ENCODE measurements at regions not wholly inside any gene's neighbourhood (a gene's known extent, or its start where the extent isn't known, plus 50 kb on each side); places are given as distances from the start of the nearest gene placed in this dataset.
A peak's percentile ranks its signal among the peaks of the same experiment; 100 is the strongest.

DNA sequence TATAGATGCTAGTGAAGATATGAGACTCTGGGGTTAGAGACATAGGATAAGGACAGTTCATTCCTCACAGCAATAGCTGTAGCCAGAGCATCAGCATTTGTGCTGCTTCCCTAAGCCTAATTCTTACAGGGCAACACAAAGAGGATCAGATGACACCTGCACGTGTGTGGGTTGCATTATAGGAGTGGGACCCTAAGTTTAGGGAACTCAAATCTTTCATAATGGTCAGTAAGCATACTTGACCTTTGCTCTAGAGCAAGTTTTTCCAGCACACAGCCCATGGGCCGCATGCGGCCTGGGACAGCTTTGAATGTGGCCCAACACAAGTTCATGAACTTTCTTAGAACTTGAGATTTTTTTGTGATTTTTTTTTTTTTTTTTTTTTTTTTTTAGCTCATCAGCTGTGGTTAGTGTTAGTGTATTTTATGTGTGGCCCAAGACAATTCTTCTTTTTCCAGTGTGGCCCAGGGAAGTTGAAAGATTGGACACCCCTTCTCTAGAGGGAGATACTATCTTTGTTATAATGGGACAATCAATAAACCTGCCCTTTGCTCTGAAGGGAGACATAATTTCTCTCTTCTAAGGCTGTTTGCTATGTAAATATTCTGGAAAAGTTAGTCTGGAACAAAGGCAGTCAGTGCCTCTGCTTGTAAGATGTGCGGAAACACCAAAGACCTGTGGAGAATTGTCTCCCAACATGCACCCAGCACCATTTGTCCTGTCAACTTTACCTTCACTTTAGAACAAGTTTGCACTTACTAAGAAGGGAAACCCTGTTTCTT lies 650.2 kb downstream of the ZNF674 start (continued):
- TF ChIP-seq HDAC2 (CRISPR knock-in tag; IDR thresholded peaks at IDR 0.05): peak; percentile 55; the same call in 1 of the 2 replicates
- TF ChIP-seq FOXJ3 (CRISPR knock-in tag; IDR thresholded peaks at IDR 0.05; ENCODE audit: borderline replicate concordance): peak; percentile 34; the same call in 1 of the 2 replicates
- TF ChIP-seq ZSCAN20 (CRISPR knock-in tag; IDR thresholded peaks at IDR 0.05; ENCODE audit: borderline replicate concordance): no peak
- no peak for TF ChIP-seq ZNF383 (CRISPR knock-in tag; IDR thresholded peaks at IDR 0.05; ENCODE audit: borderline replicate concordance)
- peak; percentile 61; the same call in 1 of the 2 replicates for TF ChIP-seq KDM6A (CRISPR knock-in tag; IDR thresholded peaks at IDR 0.05; ENCODE audit: low read depth)
- TF ChIP-seq CCAR2 (optimal IDR thresholded peaks at IDR 0.05; ENCODE audit: low read depth, low read length): no peak
- TF ChIP-seq ZNF350 (CRISPR knock-in tag; IDR thresholded peaks at IDR 0.05; ENCODE audit: borderline replicate concordance, low read depth): no peak
- TF ChIP-seq NCOR1 (IDR thresholded peaks at IDR 0.05; ENCODE audit: borderline replicate concordance, low read length): peak; percentile 68; the same call in 1 of the 2 replicates
- no peak for TF ChIP-seq ZFP90 (CRISPR knock-in tag; IDR thresholded peaks at IDR 0.05; ENCODE audit: borderline replicate concordance)
- TF ChIP-seq ZNF180 (CRISPR knock-in tag; IDR thresholded peaks at IDR 0.05; ENCODE audit: borderline replicate concordance, low read depth): no peak
- TF ChIP-seq BHLHE40 (IDR thresholded peaks at IDR 0.05; ENCODE audit: low read length): peak; percentile 67
- TF ChIP-seq HNF4A (CRISPR knock-in tag; IDR thresholded peaks at IDR 0.05): peak; percentile 69
- TF ChIP-seq HDAC1 (CRISPR knock-in tag; IDR thresholded peaks at IDR 0.05): peak; percentile 32; the same call in 1 of the 2 replicates
- no peak for TF ChIP-seq RFX5 (IDR thresholded peaks at IDR 0.05; ENCODE audit: low read depth, low read length)
- TF ChIP-seq FOXA3 (CRISPR knock-in tag; IDR thresholded peaks at IDR 0.05): peak; percentile 55; the same call in 1 of the 2 replicates
- TF ChIP-seq THAP11 (CRISPR knock-in tag; IDR thresholded peaks at IDR 0.05): 0 out of 2 replicates have a peak, but pooled peaks have one; percentile 16
- no peak for TF ChIP-seq SETDB1 (CRISPR knock-in tag; IDR thresholded peaks at IDR 0.05; ENCODE audit: borderline replicate concordance)
- TF ChIP-seq SOX5 (CRISPR knock-in tag; IDR thresholded peaks at IDR 0.05; ENCODE audit: borderline replicate concordance): peak; percentile 74
- peak; percentile 48 for TF ChIP-seq RARA (CRISPR knock-in tag; IDR thresholded peaks at IDR 0.05)
- no peak for TF ChIP-seq GZF1 (CRISPR knock-in tag; IDR thresholded peaks at IDR 0.05)
- no peak for TF ChIP-seq ZNF33B (CRISPR knock-in tag; IDR thresholded peaks at IDR 0.05)
- TF ChIP-seq, protein P1, sequence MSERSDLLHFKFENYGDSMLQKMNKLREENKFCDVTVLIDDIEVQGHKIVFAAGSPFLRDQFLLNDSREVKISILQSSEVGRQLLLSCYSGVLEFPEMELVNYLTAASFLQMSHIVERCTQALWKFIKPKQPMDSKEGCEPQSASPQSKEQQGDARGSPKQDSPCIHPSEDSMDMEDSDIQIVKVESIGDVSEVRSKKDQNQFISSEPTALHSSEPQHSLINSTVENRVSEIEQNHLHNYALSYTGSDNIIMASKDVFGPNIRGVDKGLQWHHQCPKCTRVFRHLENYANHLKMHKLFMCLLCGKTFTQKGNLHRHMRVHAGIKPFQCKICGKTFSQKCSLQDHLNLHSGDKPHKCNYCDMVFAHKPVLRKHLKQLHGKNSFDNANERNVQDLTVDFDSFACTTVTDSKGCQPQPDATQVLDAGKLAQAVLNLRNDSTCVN (CRISPR knock-in tag; IDR thresholded peaks at IDR 0.05; ENCODE audit: borderline replicate concordance): peak; percentile 96
- TF ChIP-seq LRRFIP1 (CRISPR knock-in tag; conservative IDR thresholded peaks at IDR 0.05): no peak
- TF ChIP-seq PHF5A (CRISPR knock-in tag; IDR thresholded peaks at IDR 0.05; ENCODE audit: low read depth, unreplicated experiment): no peak
- peak; percentile 43; the same call in 1 of the 2 replicates for TF ChIP-seq ZMYM4 (CRISPR knock-in tag; IDR thresholded peaks at IDR 0.05)
- TF ChIP-seq, protein P2, sequence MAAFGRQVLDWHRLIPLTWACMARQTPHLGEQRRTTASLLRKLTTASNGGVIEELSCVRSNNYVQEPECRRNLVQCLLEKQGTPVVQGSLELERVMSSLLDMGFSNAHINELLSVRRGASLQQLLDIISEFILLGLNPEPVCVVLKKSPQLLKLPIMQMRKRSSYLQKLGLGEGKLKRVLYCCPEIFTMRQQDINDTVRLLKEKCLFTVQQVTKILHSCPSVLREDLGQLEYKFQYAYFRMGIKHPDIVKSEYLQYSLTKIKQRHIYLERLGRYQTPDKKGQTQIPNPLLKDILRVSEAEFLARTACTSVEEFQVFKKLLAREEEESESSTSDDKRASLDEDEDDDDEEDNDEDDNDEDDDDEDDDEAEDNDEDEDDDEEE (CRISPR knock-in tag; IDR thresholded peaks at IDR 0.05): no peak
- no peak for TF ChIP-seq ATRX (CRISPR knock-in tag; IDR thresholded peaks at IDR 0.05; ENCODE audit: borderline replicate concordance)
- no peak for TF ChIP-seq KDM5A (IDR thresholded peaks at IDR 0.05; ENCODE audit: borderline replicate concordance, low read length)
